K562 (cell line): ENCODE measurements at regions not wholly inside any gene's neighbourhood (a gene's known extent, or its start where the extent isn't known, plus 50 kb on each side); places are given as distances from the start of the nearest gene placed in this dataset.

Experiments
- ATAC-seq: fragments of 200-7000 bp; cut with Tn5 transposase; 3 replicates; pipeline ENCODE4 v1.9.1; 2020; ENCODE audit warnings: moderate library complexity
- BruUV-seq: library from RNA; stranded (reverse); fragments of 400-500 nt; replicated peaks from 2 replicates; lab custom pipeline; 2021; lab: Mats Ljungman, UMichigan
- CTCF ChIA-PET: fragments of 300-600 bp; formaldehyde crosslinking; extraction: SDS; loops from one replicate; lab custom pipeline; 2021; ENCODE audit warnings: low intra/inter-chr PET ratio; lab: Yijun Ruan, JAX
- POLR2A ChIA-PET: fragments of 300-600, 350-650 bp; sonication (Branson Sonifier 250); formaldehyde crosslinking; extraction: SDS; loops from one replicate; lab custom pipeline; 2021; ENCODE audit warnings: antibody characterized with exemption, inconsistent platforms; lab: Yijun Ruan, JAX
- DNase-seq, 4 experiments: peaks; one replicate each; pipeline versions ENCODE4 v3.0.0 to v3.0.0-alpha.2; 2011 to 2018; ENCODE audit warnings: low spot score in 3 of 4, mixed read lengths in 3 of 4; ENCODE audit errors: extremely low read depth in 1 of 4
- FAIRE-seq: peaks from 2 replicates; lab custom pipeline; 2011; peaks lifted over from hg19 to GRCh38; lab: Jason Lieb, UNC
- H2AFZ ChIP-seq: 2 replicates; pipeline ENCODE4 v1.6.0; 2011; ENCODE audit warnings: low read depth, low read length, control low read depth, inconsistent platforms
- H3K27ac ChIP-seq: fragments of 200-600 bp; 3 replicates; pipeline ENCODE4 v1.8.0; 2011; ENCODE audit warnings: low read depth, mild to moderate bottlenecking, control low read depth, inconsistent platforms, low read length, moderate library complexity, mixed read lengths; ENCODE audit errors: extremely low read depth
- H3K27me3 ChIP-seq, 2 experiments: fragments of 300-600 bp in 1 of 2; 2 replicates in 1 of 2; 3 replicates in 1 of 2; pipeline versions ENCODE4 v1.6.0 to v1.8.0; 2011; ENCODE audit warnings: inconsistent platforms in 2 of 2, low read length in 2 of 2, mild to moderate bottlenecking in 1 of 2, mixed read lengths in 1 of 2, moderate library complexity in 1 of 2; ENCODE audit not compliant: control insufficient read depth in 2 of 2, insufficient read depth in 2 of 2
- H3K36me3 ChIP-seq: fragments of 300-600 bp; 3 replicates; pipeline ENCODE4 v1.8.0; 2011; ENCODE audit warnings: mild to moderate bottlenecking, low read length, inconsistent platforms; ENCODE audit not compliant: control insufficient read depth, insufficient read depth
- H3K4me1 ChIP-seq, 2 experiments: fragments of 200-600 bp in 1 of 2; replicated peaks in 1 of 2; 2 replicates in 1 of 2; 3 replicates in 1 of 2; pipeline versions ENCODE4 v1.5.1 to v1.8.0; 2011; ENCODE audit warnings: inconsistent platforms in 2 of 2, low read length in 2 of 2, mild to moderate bottlenecking in 1 of 2, mixed read lengths in 1 of 2, moderate library complexity in 1 of 2; ENCODE audit not compliant: control insufficient read depth in 2 of 2, insufficient read depth in 2 of 2
- H3K4me2 ChIP-seq: 2 replicates; pipeline ENCODE4 v1.6.1; 2011; ENCODE audit warnings: low read length, control low read depth, inconsistent platforms, mixed read lengths; ENCODE audit not compliant: insufficient read depth
- H3K4me3 ChIP-seq: fragments of 200-600 bp; sonication (generic), shearing (Covaris generic); 2 replicates; pipeline ENCODE4 v1.5.1; 2016; ENCODE audit warnings: control low read depth, inconsistent platforms
- H3K79me2 ChIP-seq: fragments of 200-600 bp; 3 replicates; pipeline ENCODE4 v1.8.0; 2011; ENCODE audit warnings: low read length, inconsistent platforms; ENCODE audit not compliant: control insufficient read depth, insufficient read depth
- H3K9ac ChIP-seq, 2 experiments: 2 replicates each; pipeline versions ENCODE4 v1.6.0 to v1.6.1; 2011; ENCODE audit warnings: low read depth in 2 of 2, low read length in 2 of 2, control low read depth in 1 of 2, inconsistent platforms in 1 of 2, mild to moderate bottlenecking in 1 of 2, mixed read lengths in 1 of 2; ENCODE audit not compliant: insufficient read depth in 1 of 2
- H3K9me1 ChIP-seq: one replicate; pipeline ENCODE4 v1.6.0; 2011; ENCODE audit warnings: inconsistent platforms, mild to moderate bottlenecking, low read length, moderate library complexity; ENCODE audit not compliant: control insufficient read depth, insufficient read depth
- H3K9me3 ChIP-seq: replicated peaks from 2 replicates; pipeline ENCODE4 v1.5.1; 2011; ENCODE audit warnings: low read depth, low read length, inconsistent platforms; ENCODE audit not compliant: control insufficient read depth, insufficient read depth
- H4K20me1 ChIP-seq: replicated peaks from 2 replicates; pipeline ENCODE4 v1.6.1; 2011; ENCODE audit warnings: low read length, inconsistent platforms, mixed read lengths; ENCODE audit not compliant: control insufficient read depth, insufficient read depth
- E2F5 ChIP-seq: sonication (generic); formaldehyde crosslinking; IDR thresholded peaks from 2 replicates; pipeline ENCODE4 v1.8.0; 2022; ENCODE audit warnings: mild to moderate bottlenecking, missing genetic modification reagents
- GATAD2B ChIP-seq: fragments of 450-650 bp; IDR thresholded peaks from 2 replicates; pipeline ENCODE4 v1.6.1; 2017; ENCODE audit warnings: mild to moderate bottlenecking, borderline replicate concordance
- GTF2A2 ChIP-seq: IDR thresholded peaks from 2 replicates; pipeline ENCODE4 v1.6.1; 2016; ENCODE audit warnings: mild to moderate bottlenecking, missing genetic modification characterization, missing compliant biosample characterization
- MTA3 ChIP-seq: fragments of 450-650 bp; formaldehyde crosslinking; IDR thresholded peaks from 2 replicates; pipeline ENCODE4 v1.6.1; 2017; ENCODE audit warnings: mild to moderate bottlenecking, borderline replicate concordance
- RBFOX2 ChIP-seq: fragments of 200-400 bp; formaldehyde crosslinking; IDR thresholded peaks from 2 replicates; pipeline ENCODE4 v1.6.1; 2017; ENCODE audit warnings: low read depth, mild to moderate bottlenecking, low read length, moderate library complexity
- SMAD4 ChIP-seq: fragments of 250-450 bp; sonication (Bioruptor Pico); conservative IDR thresholded peaks from 2 replicates; pipeline ENCODE4 v1.8.0; 2021; ENCODE audit warnings: inconsistent platforms, mild to moderate bottlenecking, moderate library complexity
- SRF ChIP-seq, 2 experiments: fragments of 250-450, 450-650 bp in 1 of 2; sonication (Bioruptor Pico) in 1 of 2; sonication (generic) in 1 of 2; formaldehyde crosslinking; IDR thresholded peaks; 2 replicates each; pipeline versions ENCODE4 v1.5.0 to v1.5.1; 2020 to 2022; ENCODE audit warnings: mild to moderate bottlenecking in 1 of 2, missing genetic modification reagents in 1 of 2
- TFAP4 ChIP-seq: sonication (generic); formaldehyde crosslinking; IDR thresholded peaks from 2 replicates; pipeline ENCODE4 v1.8.0; 2022; ENCODE audit warnings: missing genetic modification reagents, mild to moderate bottlenecking, moderate library complexity, borderline replicate concordance
- U2AF1 ChIP-seq: fragments of 200-400 bp; formaldehyde crosslinking; optimal IDR thresholded peaks from 2 replicates; pipeline ENCODE3; 2017; ENCODE audit warnings: mild to moderate bottlenecking, low read depth, low read length, moderate library complexity
- WHSC1 ChIP-seq: IDR thresholded peaks from one replicate; pipeline ENCODE4 v1.6.1; 2012; ENCODE audit warnings: low read length, control low read depth, inconsistent platforms
- ZMIZ1 ChIP-seq, 2 experiments: fragments of 150-350 bp in 1 of 2; IDR thresholded peaks; 2 replicates each; pipeline ENCODE4 v1.6.1; 2012 to 2016; ENCODE audit warnings: low read depth in 2 of 2, low read length in 2 of 2, mild to moderate bottlenecking in 1 of 2, moderate library complexity in 1 of 2
- ZNF232 ChIP-seq: sonication (generic); formaldehyde crosslinking; IDR thresholded peaks from 2 replicates; pipeline ENCODE4 v1.8.0; 2022; ENCODE audit warnings: mild to moderate bottlenecking, missing genetic modification reagents
- ZNF75A ChIP-seq: fragments of 450-650 bp; formaldehyde crosslinking; IDR thresholded peaks from 2 replicates; pipeline ENCODE4 v1.4.0; 2020; ENCODE audit warnings: mild to moderate bottlenecking
- WGBS: fragments of 100-300 bp; shearing (Covaris generic); methylation state at CpG from one replicate; pipeline ENCODE4 v1.1.6; 2016; ENCODE audit warnings: low coverage, mixed read lengths; ENCODE audit not compliant: insufficient coverage; ENCODE audit errors: missing lambda C conversion rate; 5-methylcytosine and 5-hydroxymethylcytosine counted together
- in situ Hi-C: fragments of 300-500 bp; cut with MboI; formaldehyde crosslinking; loops from 4 replicates; pipeline ENCODE4 v1.15.0; 2018; ENCODE audit warnings: inconsistent platforms, mixed read lengths
- intact Hi-C: fragments of 100-400 bp; cut with micrococcal nuclease; formaldehyde crosslinking; loops from 2 replicates; pipeline ENCODE4 v1.14.2; 2022
- TF ChIP-seq, protein P1 (sequence below): fragments of 450-650 bp; IDR thresholded peaks from 2 replicates; pipeline ENCODE4 v1.6.1; 2016; ENCODE audit warnings: borderline replicate concordance

GRCh38 chr4:120291541-120291940, 224.9 kb upstream of the MAD2L1 start (continued):
- TF ChIP-seq E2F5 (no peak), GATAD2B (no peak), RBFOX2 (no peak), SRF (CRISPR knock-in tag; IDR thresholded peaks at IDR 0.05) (no peak), ZNF232 (no peak), MTA3 (no peak), GTF2A2 (tag) (no peak), U2AF1 (no peak)

DNA sequence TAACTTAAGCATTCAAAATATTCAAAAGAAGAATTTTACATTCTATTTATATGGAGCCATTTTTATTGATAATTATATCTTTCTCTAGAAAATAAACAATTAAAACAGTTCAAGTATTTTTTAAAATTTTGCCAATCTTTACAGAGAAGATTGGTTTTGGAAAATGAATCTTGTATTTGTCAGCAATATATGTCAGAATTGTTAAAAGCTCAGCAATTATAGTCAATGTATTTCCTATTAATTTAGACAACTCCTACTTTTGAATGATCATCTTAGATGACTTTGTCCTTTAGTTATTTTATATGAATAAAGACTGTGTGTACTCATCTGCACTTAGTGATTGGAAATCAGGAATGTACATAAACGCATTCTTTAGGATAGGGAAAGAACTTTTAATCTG, 223.9 kb upstream of the MAD2L1 start:
- H3K9ac ChIP-seq = no peak overlapping the region
- FAIRE-seq (no peak), DNase-seq (no peak), ATAC-seq (no peak)
- H3K27me3 ChIP-seq = no peaks in the 10 kb centered on the region
- no peaks in the 10 kb centered on the region for H3K4me1 ChIP-seq
- H3K79me2 ChIP-seq = no peaks in the 10 kb centered on the region
- H3K4me2 ChIP-seq = no peak overlapping the region
- BruUV-seq = no TSS peak
- H3K4me3 ChIP-seq = no peak overlapping the region
- H2AFZ ChIP-seq = no peak overlapping the region
- POLR2A ChIA-PET = no interaction called here
- no peak overlapping the region for H3K27ac ChIP-seq
- no peaks in the 10 kb centered on the region for H3K9me3 ChIP-seq
- in situ Hi-C loops = no loop called here
- no peaks in the 10 kb centered on the region for H3K36me3 ChIP-seq
- H4K20me1 ChIP-seq = no peaks in the 10 kb centered on the region
- H3K9me1 ChIP-seq = no peaks in the 10 kb centered on the region
- WGBS = 4% methylated on average over 1 of the region's 1 CpG
- CTCF ChIA-PET = no interaction called here
- intact Hi-C loops = no loop called here
- no peak for TF ChIP-seq TFAP4 (CRISPR knock-in tag)
- TF ChIP-seq, protein P1, sequence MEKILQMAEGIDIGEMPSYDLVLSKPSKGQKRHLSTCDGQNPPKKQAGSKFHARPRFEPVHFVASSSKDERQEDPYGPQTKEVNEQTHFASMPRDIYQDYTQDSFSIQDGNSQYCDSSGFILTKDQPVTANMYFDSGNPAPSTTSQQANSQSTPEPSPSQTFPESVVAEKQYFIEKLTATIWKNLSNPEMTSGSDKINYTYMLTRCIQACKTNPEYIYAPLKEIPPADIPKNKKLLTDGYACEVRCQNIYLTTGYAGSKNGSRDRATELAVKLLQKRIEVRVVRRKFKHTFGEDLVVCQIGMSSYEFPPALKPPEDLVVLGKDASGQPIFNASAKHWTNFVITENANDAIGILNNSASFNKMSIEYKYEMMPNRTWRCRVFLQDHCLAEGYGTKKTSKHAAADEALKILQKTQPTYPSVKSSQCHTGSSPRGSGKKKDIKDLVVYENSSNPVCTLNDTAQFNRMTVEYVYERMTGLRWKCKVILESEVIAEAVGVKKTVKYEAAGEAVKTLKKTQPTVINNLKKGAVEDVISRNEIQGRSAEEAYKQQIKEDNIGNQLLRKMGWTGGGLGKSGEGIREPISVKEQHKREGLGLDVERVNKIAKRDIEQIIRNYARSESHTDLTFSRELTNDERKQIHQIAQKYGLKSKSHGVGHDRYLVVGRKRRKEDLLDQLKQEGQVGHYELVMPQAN = no peak
- TF ChIP-seq ZNF75A (CRISPR knock-in tag) = no peak
- no peak for TF ChIP-seq WHSC1
- TF ChIP-seq SMAD4 (CRISPR knock-in tag) = no peak
- TF ChIP-seq ZMIZ1 (IDR thresholded peaks at IDR 0.05; ENCODE audit: low read depth in 2 of 2, low read length in 2 of 2) = no peak
